ENCODE measurements at regions not wholly inside any gene's neighbourhood (a gene's known extent, or its start where the extent isn't known, plus 50 kb on each side); places are given as distances from the start of the nearest gene placed in this dataset.

- no peak overlapping the region for H3K27ac Mint-ChIP-seq
- DNase-seq (ENCODE audit: low spot score in 2 of 2, unreplicated experiment in 2 of 2), result no peak
Measured at GRCh38 chr3:162122405-162122804, 625.8 kb downstream of the OTOL1 start.

DNA sequence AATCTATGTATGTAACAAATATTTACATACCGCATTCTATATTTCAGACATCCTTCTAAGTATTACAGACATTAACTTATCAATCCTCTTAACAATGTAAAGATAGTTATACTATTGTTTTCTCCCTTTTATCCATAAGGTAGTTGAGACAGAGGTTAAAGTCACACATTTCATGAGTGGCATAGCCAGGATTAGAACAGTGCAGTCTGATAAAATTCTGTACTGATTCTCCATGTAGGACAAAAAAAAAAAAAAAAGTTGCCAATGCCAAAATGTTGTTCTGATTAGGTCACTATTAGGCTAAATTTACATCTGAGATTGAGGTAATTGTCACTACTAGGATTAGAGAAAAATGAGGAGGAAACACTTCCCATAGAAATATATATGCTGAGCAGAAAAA is 629.2 kb downstream of the OTOL1 start:
- Mint-ChIP-seq H3K9me3 (no peaks in the 10 kb centered on the region), H3K36me3 (no peaks in the 10 kb centered on the region)
- no peak for DNase-seq (ENCODE audit: low spot score in 2 of 2, unreplicated experiment in 2 of 2)

More at GRCh38 chr3:162122405-162122804, 625.8 kb downstream of the OTOL1 start:
- TF ChIP-seq, protein P1, sequence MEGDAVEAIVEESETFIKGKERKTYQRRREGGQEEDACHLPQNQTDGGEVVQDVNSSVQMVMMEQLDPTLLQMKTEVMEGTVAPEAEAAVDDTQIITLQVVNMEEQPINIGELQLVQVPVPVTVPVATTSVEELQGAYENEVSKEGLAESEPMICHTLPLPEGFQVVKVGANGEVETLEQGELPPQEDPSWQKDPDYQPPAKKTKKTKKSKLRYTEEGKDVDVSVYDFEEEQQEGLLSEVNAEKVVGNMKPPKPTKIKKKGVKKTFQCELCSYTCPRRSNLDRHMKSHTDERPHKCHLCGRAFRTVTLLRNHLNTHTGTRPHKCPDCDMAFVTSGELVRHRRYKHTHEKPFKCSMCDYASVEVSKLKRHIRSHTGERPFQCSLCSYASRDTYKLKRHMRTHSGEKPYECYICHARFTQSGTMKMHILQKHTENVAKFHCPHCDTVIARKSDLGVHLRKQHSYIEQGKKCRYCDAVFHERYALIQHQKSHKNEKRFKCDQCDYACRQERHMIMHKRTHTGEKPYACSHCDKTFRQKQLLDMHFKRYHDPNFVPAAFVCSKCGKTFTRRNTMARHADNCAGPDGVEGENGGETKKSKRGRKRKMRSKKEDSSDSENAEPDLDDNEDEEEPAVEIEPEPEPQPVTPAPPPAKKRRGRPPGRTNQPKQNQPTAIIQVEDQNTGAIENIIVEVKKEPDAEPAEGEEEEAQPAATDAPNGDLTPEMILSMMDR (IDR thresholded peaks at IDR 0.05; ENCODE audit: unreplicated experiment), result no peak
- Mint-ChIP-seq H3K9me3 (no peaks in the 10 kb centered on the region), H3K27me3 (ENCODE audit: low read depth) (no peaks in the 10 kb centered on the region), H3K36me3 (no peaks in the 10 kb centered on the region), H3K4me3 (no peak overlapping the region), H3K4me1 (no peaks in the 10 kb centered on the region)

GRCh38 chr3:162130582-162130981 is 634.0 kb downstream of the OTOL1 start:
- Mint-ChIP-seq H3K9me3 (no peaks in the 10 kb centered on the region), H3K4me1 (no peaks in the 10 kb centered on the region), H3K27me3 (ENCODE audit: low read depth) (no peaks in the 10 kb centered on the region), H3K27ac (no peak overlapping the region), H3K36me3 (no peaks in the 10 kb centered on the region), H3K4me3 (no peak overlapping the region)
- TF ChIP-seq, protein P1 (IDR thresholded peaks at IDR 0.05; ENCODE audit: unreplicated experiment), result no peak
- DNase-seq (ENCODE audit: low spot score in 2 of 2, unreplicated experiment in 2 of 2), result no peak

More for the DNA sequence above, 629.2 kb downstream of the OTOL1 start:
- Mint-ChIP-seq H3K4me3 (no peak overlapping the region), H3K27ac (no peak overlapping the region), H3K27me3 (ENCODE audit: low read depth) (no peaks in the 10 kb centered on the region), H3K4me1 (no peaks in the 10 kb centered on the region)
- TF ChIP-seq, protein P1 (IDR thresholded peaks at IDR 0.05; ENCODE audit: unreplicated experiment), result no peak

DNA sequence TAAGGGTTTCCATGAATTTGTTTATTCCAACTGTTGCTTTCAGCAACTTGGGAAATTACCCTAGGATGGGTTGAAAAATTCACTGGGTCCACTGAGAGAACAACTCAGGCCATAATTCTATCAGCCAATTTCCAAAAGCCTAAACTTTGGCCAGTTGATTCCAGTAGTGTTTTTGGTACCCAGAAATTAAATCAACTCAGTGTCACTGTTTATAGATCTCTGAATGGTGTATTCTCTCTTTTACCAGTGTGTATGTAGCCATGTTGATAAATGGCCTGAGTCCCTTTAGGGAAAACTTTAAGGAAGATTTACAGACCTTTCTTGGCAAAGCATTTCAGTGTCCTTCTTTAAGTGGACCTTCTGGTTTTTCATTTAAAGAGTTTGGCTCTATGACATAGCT is 636.4 kb downstream of the OTOL1 start:
- DNase-seq (ENCODE audit: low spot score in 2 of 2, unreplicated experiment in 2 of 2), result no peak
- Mint-ChIP-seq H3K9me3 (no peaks in the 10 kb centered on the region), H3K27ac (no peak overlapping the region), H3K4me1 (no peaks in the 10 kb centered on the region), H3K36me3 (no peaks in the 10 kb centered on the region), H3K4me3 (no peak overlapping the region), H3K27me3 (ENCODE audit: low read depth) (no peaks in the 10 kb centered on the region)
- TF ChIP-seq, protein P1 (IDR thresholded peaks at IDR 0.05; ENCODE audit: unreplicated experiment), result no peak

GRCh38 chr3:162134571-162134970 is 638.0 kb downstream of the OTOL1 start:
- Mint-ChIP-seq H3K36me3 (no peaks in the 10 kb centered on the region), H3K4me1 (no peaks in the 10 kb centered on the region), H3K27me3 (ENCODE audit: low read depth) (no peaks in the 10 kb centered on the region), H3K27ac (no peak overlapping the region), H3K9me3 (no peaks in the 10 kb centered on the region), H3K4me3 (no peak overlapping the region)
- TF ChIP-seq, protein P1 (IDR thresholded peaks at IDR 0.05; ENCODE audit: unreplicated experiment), result no peak
- DNase-seq (ENCODE audit: low spot score in 2 of 2, unreplicated experiment in 2 of 2), result no peak

- no peaks in the 10 kb centered on the region for H3K36me3 Mint-ChIP-seq
- no peak overlapping the region for H3K4me3 Mint-ChIP-seq
- H3K27ac Mint-ChIP-seq, result no peak overlapping the region
- no peaks in the 10 kb centered on the region for H3K27me3 Mint-ChIP-seq (ENCODE audit: low read depth)
- H3K9me3 Mint-ChIP-seq, result no peaks in the 10 kb centered on the region
- TF ChIP-seq, protein P1 (IDR thresholded peaks at IDR 0.05; ENCODE audit: unreplicated experiment), result no peak
- no peak for DNase-seq (ENCODE audit: low spot score in 2 of 2, unreplicated experiment in 2 of 2)
- no peaks in the 10 kb centered on the region for H3K4me1 Mint-ChIP-seq
Measured at GRCh38 chr3:162136136-162136535, 639.5 kb downstream of the OTOL1 start.

All from mesothelial cell of epicardium (in vitro differentiated cells).